Body of pancreas (tissue), 4 donors: ENCODE measurements at regions not wholly inside any gene's neighbourhood (a gene's known extent, or its start where the extent isn't known, plus 50 kb on each side); places are given as distances from the start of the nearest gene placed in this dataset.

Experiments used
- ATAC-seq: fragments of 150-250 bp; one replicate; pipeline ENCODE4 v1.9.1; 2016
- DNase-seq, 4 donors: peaks; one replicate each; pipeline ENCODE4 v3.0.0-alpha.2; 2019
- H3K27ac ChIP-seq, 4 donors: fragments of 200-600 bp; sonication (generic); 1 replicate in 3 of 4; 2 replicates in 1 of 4; pipeline versions ENCODE4 v1.5.1 to v1.6.1; 2016 to 2019; ENCODE audit warnings: mild to moderate bottlenecking in 1 of 4, mixed read lengths in 1 of 4, moderate library complexity in 1 of 4
- H3K27me3 ChIP-seq, 2 donors: fragments of 200-600 bp; sonication (generic); one replicate each; pipeline ENCODE4 v1.6.0; 2016; ENCODE audit warnings: mild to moderate bottlenecking in 1 of 2
- H3K36me3 ChIP-seq, 2 donors: fragments of 200-600 bp; sonication (generic); replicated peaks in 1 of 2; 2 replicates each; pipeline ENCODE4 v1.5.1; 2016; ENCODE audit warnings: low read depth in 2 of 2; ENCODE audit not compliant: insufficient read depth in 1 of 2
- H3K4me1 ChIP-seq: fragments of 200-600 bp; sonication (generic); one replicate; pipeline ENCODE4 v1.6.0; 2016
- H3K4me3 ChIP-seq, 2 donors: fragments of 200-600 bp; sonication (generic); 1 replicate in 1 of 2; 2 replicates in 1 of 2; pipeline ENCODE4 v1.5.1; 2016 to 2019
- H3K9me3 ChIP-seq, 3 donors: fragments of 200-600 bp; sonication (generic); 1 replicate in 2 of 3; 2 replicates in 1 of 3; pipeline ENCODE4 v1.5.1; 2016
- POLR2A ChIP-seq, 3 donors: fragments of 450-650 bp; IDR thresholded peaks; one replicate each; pipeline ENCODE4 v1.6.1; 2016; ENCODE audit warnings: antibody characterized with exemption in 3 of 3, mild to moderate bottlenecking in 2 of 3
- WGBS, 2 donors: methylation state at CpG; one replicate each; pipeline ENCODE4 v1.1.5; 2017; 5-methylcytosine and 5-hydroxymethylcytosine counted together
- intact Hi-C: fragments of 100-400 bp; cut with DNase I; formaldehyde crosslinking; loops from one replicate; pipeline ENCODE4 v1.15.1; 2023
- TF ChIP-seq, protein P1 (sequence below), 7 experiments: fragments of 450-650 bp in 4 of 7; fragments of 200-600 bp in 3 of 7; sonication (generic) in 3 of 7; IDR thresholded peaks; one replicate each; pipeline ENCODE4 v1.5.1; 2016 to 2019; ENCODE audit warnings: antibody characterized with exemption in 7 of 7

DNA sequence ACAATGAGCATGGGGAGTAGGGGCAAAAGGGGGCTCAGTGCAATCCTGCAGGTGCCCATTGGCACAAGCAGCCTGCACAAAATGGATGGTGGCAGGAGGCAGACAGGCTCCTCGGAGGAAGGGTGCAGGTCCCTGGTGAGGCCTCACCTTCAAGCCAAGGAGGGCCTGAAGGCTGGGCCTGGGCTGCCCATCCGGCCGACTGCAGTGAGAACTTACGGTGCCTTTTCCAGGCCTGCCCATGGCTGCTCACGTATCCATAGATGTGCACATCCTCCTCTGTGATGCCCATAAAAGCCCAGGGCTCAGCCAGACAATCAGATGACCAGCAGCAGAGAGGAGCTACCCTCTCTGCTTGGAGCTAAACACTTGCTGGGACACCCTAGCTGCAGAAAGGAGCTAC lies 1089.8 kb downstream of the PCDH18 start:
- H3K27me3 ChIP-seq: no peaks in the 10 kb centered on the region
- intact Hi-C loops: no loop called here
- no peak for TF ChIP-seq POLR2A (IDR thresholded peaks at IDR 0.05)
- TF ChIP-seq, protein P1, sequence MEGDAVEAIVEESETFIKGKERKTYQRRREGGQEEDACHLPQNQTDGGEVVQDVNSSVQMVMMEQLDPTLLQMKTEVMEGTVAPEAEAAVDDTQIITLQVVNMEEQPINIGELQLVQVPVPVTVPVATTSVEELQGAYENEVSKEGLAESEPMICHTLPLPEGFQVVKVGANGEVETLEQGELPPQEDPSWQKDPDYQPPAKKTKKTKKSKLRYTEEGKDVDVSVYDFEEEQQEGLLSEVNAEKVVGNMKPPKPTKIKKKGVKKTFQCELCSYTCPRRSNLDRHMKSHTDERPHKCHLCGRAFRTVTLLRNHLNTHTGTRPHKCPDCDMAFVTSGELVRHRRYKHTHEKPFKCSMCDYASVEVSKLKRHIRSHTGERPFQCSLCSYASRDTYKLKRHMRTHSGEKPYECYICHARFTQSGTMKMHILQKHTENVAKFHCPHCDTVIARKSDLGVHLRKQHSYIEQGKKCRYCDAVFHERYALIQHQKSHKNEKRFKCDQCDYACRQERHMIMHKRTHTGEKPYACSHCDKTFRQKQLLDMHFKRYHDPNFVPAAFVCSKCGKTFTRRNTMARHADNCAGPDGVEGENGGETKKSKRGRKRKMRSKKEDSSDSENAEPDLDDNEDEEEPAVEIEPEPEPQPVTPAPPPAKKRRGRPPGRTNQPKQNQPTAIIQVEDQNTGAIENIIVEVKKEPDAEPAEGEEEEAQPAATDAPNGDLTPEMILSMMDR (IDR thresholded peaks at IDR 0.05): no peak
- no peaks in the 10 kb centered on the region for H3K36me3 ChIP-seq
- H3K4me1 ChIP-seq: no peaks in the 10 kb centered on the region
- H3K9me3 ChIP-seq: no peaks in the 10 kb centered on the region
- DNase-seq: no peak
- 63% methylated on average over 5 of the region's 5 CpGs; no CpG with 5 or more reads in 1 of the 2 donors for WGBS, 2 donors
- no peak for ATAC-seq
- no peak overlapping the region for H3K4me3 ChIP-seq
- H3K27ac ChIP-seq: no peak overlapping the region

DNA sequence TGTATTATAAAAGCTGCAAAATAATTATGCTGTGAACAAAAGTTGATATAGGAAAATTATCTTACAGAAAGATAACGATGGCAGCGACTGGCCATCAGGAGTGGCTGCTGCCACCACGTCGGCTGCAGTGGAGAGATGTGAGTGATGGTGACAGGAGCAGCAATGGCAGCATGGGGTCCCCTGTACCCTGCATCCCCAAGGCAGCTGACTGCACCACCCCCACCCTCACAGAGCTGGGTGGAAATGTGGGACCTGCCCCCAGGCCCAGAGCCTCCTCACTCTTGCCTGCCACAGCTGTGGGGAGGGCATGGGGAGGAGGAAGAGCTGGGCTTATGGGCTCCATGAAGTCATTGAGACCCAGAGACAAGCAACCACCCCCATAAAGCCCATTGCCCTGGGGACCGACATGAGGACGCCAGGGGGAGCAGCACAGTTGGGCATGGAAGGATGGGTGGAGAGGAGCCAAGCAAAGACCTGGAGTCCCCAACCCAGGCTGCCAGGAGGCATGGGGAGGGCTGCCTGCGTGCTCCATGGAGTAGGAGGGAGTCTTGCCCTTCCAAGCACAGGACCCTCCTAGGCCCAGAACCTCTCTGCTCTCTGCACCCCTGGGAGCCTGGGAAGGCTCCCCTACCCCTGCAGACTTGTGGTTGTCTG lies 1090.5 kb downstream of the PCDH18 start:
- H3K27me3 ChIP-seq: no peaks in the 10 kb centered on the region
- ATAC-seq (no peak), DNase-seq (no peak)
- TF ChIP-seq, protein P1 (IDR thresholded peaks at IDR 0.05): no peak
- no peak for TF ChIP-seq POLR2A (IDR thresholded peaks at IDR 0.05)
- no peaks in the 10 kb centered on the region for H3K36me3 ChIP-seq
- WGBS, 2 donors: 70 to 80% methylated on average over 6 to 7 of the region's 7 CpGs
- intact Hi-C loops: no loop called here
- no peaks in the 10 kb centered on the region for H3K4me1 ChIP-seq
- H3K27ac ChIP-seq: no peak overlapping the region
- H3K9me3 ChIP-seq: no peaks in the 10 kb centered on the region
- H3K4me3 ChIP-seq: no peak overlapping the region

DNA sequence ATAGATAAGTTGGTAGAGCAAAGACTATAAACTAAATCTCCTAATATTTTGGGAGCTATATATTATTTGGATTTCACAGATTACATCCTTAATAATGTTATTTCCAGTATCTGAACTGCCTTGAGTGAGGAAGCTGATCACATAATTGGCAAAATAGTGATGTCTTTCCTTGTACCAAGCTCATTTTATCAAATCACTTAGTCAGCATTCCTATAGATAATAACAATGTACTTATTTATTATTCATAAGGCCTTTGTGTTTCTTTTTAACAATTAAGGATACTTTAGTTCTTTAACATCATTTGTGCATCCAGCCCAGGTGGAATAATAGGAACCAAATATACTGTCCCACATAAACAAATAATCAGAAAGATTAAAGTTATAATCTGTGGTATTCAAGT lies 1093.6 kb downstream of the PCDH18 start:
- TF ChIP-seq, protein P1 (IDR thresholded peaks at IDR 0.05): no peak
- no peak for TF ChIP-seq POLR2A (IDR thresholded peaks at IDR 0.05)
- Histone ChIP-seq H3K4me1 (no peaks in the 10 kb centered on the region), H3K9me3 (no peaks in the 10 kb centered on the region), H3K27me3 (no peaks in the 10 kb centered on the region), H3K27ac (no peak overlapping the region), H3K36me3 (no peaks in the 10 kb centered on the region), H3K4me3 (no peak overlapping the region)
- ATAC-seq: no peak
- no peak for DNase-seq
- intact Hi-C loops: no loop called here

DNA sequence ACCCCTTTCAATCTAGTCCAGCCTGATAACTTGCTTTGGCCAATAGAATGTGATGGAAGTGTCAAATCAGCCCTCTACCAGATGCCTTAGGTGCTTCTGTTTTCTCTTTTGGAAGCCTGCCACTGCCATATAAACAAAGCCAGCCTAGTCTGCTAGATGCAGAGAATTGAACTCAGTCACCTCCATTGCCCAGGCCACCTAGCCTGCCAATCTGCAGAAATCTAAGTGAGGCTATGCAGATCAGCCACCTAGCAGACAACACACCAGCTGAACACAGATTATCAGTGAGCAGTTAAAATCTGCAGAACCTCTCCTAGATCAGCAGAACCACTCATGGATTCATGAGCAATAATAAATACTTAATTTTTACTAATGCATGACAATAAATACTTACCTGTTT lies 1108.2 kb downstream of the PCDH18 start:
- DNase-seq (no peak), ATAC-seq (no peak)
- Histone ChIP-seq H3K4me1 (no peaks in the 10 kb centered on the region), H3K27ac (no peak overlapping the region), H3K27me3 (no peaks in the 10 kb centered on the region), H3K4me3 (no peak overlapping the region), H3K9me3 (no peaks in the 10 kb centered on the region), H3K36me3 (no peaks in the 10 kb centered on the region)
- intact Hi-C loops: no loop called here
- TF ChIP-seq POLR2A (IDR thresholded peaks at IDR 0.05): no peak
- TF ChIP-seq, protein P1 (IDR thresholded peaks at IDR 0.05): no peak

DNA sequence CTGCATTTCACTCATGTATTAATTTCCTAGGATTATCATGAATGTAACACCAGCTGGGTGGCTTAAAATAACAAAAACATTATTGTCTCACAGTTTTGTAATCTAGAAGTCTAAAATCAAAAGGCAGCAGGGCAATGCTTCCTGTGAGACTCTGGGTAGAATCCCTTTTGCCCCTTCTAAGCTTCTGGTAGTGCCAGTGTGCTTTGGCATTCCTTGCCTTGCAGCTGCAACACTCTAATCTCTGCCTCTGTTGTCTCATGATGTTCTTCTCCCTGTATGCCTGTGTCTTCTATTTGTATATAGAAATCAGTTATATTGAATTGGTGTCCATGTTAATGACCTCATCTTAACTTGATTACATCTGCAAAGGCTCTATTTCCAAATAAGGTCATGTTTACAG lies 1117.3 kb downstream of the PCDH18 start:
- Histone ChIP-seq H3K4me1 (no peaks in the 10 kb centered on the region), H3K27me3 (no peaks in the 10 kb centered on the region), H3K36me3 (no peaks in the 10 kb centered on the region), H3K4me3 (no peak overlapping the region), H3K9me3 (no peaks in the 10 kb centered on the region), H3K27ac (no peak overlapping the region)
- intact Hi-C loops: no loop called here
- ATAC-seq (no peak), DNase-seq (no peak)
- TF ChIP-seq, protein P1 (IDR thresholded peaks at IDR 0.05): no peak
- no peak for TF ChIP-seq POLR2A (IDR thresholded peaks at IDR 0.05)
